ENCODE measurements at regions not wholly inside any gene's neighbourhood (a gene's known extent, or its start where the extent isn't known, plus 50 kb on each side); places are given as distances from the start of the nearest gene placed in this dataset.

- H3K27ac ChIP-seq, result no peak overlapping the region
- H3K9me3 ChIP-seq, result no peaks in the 10 kb centered on the region
- H3K4me1 ChIP-seq, result no peaks in the 10 kb centered on the region
- no peak for DNase-seq
- intact Hi-C loops (cut with DNase I; ENCODE audit: low total_unique reads), result no loop called here
- H3K27me3 ChIP-seq, result no peaks in the 10 kb centered on the region
- TF ChIP-seq CTCF (IDR thresholded peaks at IDR 0.05) (no peak), EP300 (IDR thresholded peaks at IDR 0.05; ENCODE audit: low read depth) (no peak), POLR2A (IDR thresholded peaks at IDR 0.05) (no peak), POLR2AphosphoS5 (IDR thresholded peaks at IDR 0.05) (no peak)
- 55 to 60% methylated on average over 3 of the region's 3 CpGs for WGBS, 2 donors (ENCODE audit: low coverage in 1 of 2)
- no peaks in the 10 kb centered on the region for H3K36me3 ChIP-seq
- H3K4me3 ChIP-seq, result no peak overlapping the region
- in situ Hi-C loops (cut with MboI; ENCODE audit: low pct_ligation_motif_present in 1 of 4, low pct_unique_long_range_greater_than_20kb in 1 of 4, low sequenced_read_pairs in 3 of 4), result no loop called here
These were observed 396.1 kb upstream of the GRIA1 start for GRCh38 chr5:153094333-153094732.

GRCh38 chr5:153096381-153096780 lies 394.1 kb upstream of the GRIA1 start:
- H3K4me3 ChIP-seq, result no peak overlapping the region
- H3K36me3 ChIP-seq, result no peaks in the 10 kb centered on the region
- no peaks in the 10 kb centered on the region for H3K27me3 ChIP-seq
- H3K27ac ChIP-seq, result no peak overlapping the region
- DNase-seq, result no peak
- TF ChIP-seq POLR2A (IDR thresholded peaks at IDR 0.05), result no peak
- 82 to 85% methylated on average over 4 of the region's 4 CpGs for WGBS, 2 donors (ENCODE audit: low coverage in 1 of 2)
- H3K4me1 ChIP-seq, result no peaks in the 10 kb centered on the region
- in situ Hi-C loops (cut with MboI; ENCODE audit: low pct_ligation_motif_present in 1 of 4, low pct_unique_long_range_greater_than_20kb in 1 of 4, low sequenced_read_pairs in 3 of 4), result no loop called here
- no peaks in the 10 kb centered on the region for H3K9me3 ChIP-seq
- intact Hi-C loops (cut with DNase I; ENCODE audit: low total_unique reads), result no loop called here

DNA sequence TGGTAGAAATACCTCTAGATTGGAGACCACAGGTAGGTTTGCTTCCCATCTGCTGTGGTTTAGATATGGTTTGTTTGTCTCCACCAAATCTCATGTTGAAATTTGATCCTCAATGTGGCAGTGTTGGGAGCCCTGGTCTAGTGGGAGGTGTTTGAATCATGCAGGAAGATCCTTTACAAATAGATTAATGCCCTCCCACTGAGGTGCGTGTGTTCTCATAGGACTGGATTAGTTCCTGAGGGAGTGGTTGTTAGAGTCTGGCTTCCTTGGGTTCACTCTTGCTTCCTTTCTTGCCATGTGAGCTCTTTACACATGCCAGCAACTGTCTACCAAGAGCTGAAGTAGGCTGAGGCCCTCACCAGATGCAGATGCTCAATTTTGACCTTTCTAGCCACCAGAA lies 391.1 kb upstream of the GRIA1 start:
- no peaks in the 10 kb centered on the region for H3K27me3 ChIP-seq
- intact Hi-C loops (cut with DNase I; ENCODE audit: low total_unique reads) (no loop called here), in situ Hi-C loops (cut with MboI; ENCODE audit: low pct_ligation_motif_present in 1 of 4, low pct_unique_long_range_greater_than_20kb in 1 of 4, low sequenced_read_pairs in 3 of 4) (no loop called here)
- TF ChIP-seq CTCF (IDR thresholded peaks at IDR 0.05) (no peak), EP300 (IDR thresholded peaks at IDR 0.05; ENCODE audit: low read depth) (no peak), POLR2AphosphoS5 (IDR thresholded peaks at IDR 0.05) (no peak), POLR2A (IDR thresholded peaks at IDR 0.05) (no peak)
- H3K4me3 ChIP-seq, result no peak overlapping the region
- no peak for DNase-seq
- no peaks in the 10 kb centered on the region for H3K4me1 ChIP-seq
- WGBS, 2 donors (ENCODE audit: low coverage in 1 of 2), result 20 to 53% methylated on average over 1 of the region's 1 CpG
- H3K36me3 ChIP-seq, result no peaks in the 10 kb centered on the region
- no peak overlapping the region for H3K27ac ChIP-seq
- H3K9me3 ChIP-seq, result no peaks in the 10 kb centered on the region

- Histone ChIP-seq H3K4me1 (no peaks in the 10 kb centered on the region), H3K4me3 (no peak overlapping the region), H3K27me3 (no peaks in the 10 kb centered on the region), H3K9me3 (no peaks in the 10 kb centered on the region), H3K36me3 (no peaks in the 10 kb centered on the region), H3K27ac (no peak overlapping the region)
- intact Hi-C loops (cut with DNase I; ENCODE audit: low total_unique reads), result no loop called here
- in situ Hi-C loops (cut with MboI; ENCODE audit: low pct_ligation_motif_present in 1 of 4, low pct_unique_long_range_greater_than_20kb in 1 of 4, low sequenced_read_pairs in 3 of 4), result no loop called here
- no peak for TF ChIP-seq EP300 (IDR thresholded peaks at IDR 0.05; ENCODE audit: low read depth)
- no peak for TF ChIP-seq CTCF (IDR thresholded peaks at IDR 0.05)
- no peak for DNase-seq
- WGBS, 2 donors (ENCODE audit: low coverage in 1 of 2), result 69 to 78% methylated on average over 3 of the region's 3 CpGs
These were observed 389.0 kb upstream of the GRIA1 start for GRCh38 chr5:153101235-153102180.
